OCI-LY3 (cell line): ENCODE measurements at regions not wholly inside any gene's neighbourhood (a gene's known extent, or its start where the extent isn't known, plus 50 kb on each side); places are given as distances from the start of the nearest gene placed in this dataset.

Experiments used
- H2AFZ ChIP-seq: fragments of 200-600, 300-600 bp; shearing (Covaris generic); 2 replicates; pipeline ENCODE4 v1.6.0; 2014; ENCODE audit warnings: antibody characterized with exemption, low read depth, low read length
- H3K27ac ChIP-seq: fragments of 200-600, 300-600 bp; sonication (generic); 2 replicates; pipeline ENCODE4 v1.5.1; 2014; ENCODE audit warnings: mild to moderate bottlenecking, low read length, moderate library complexity, mixed read lengths
- H3K27me3 ChIP-seq: fragments of 200-600, 300-600 bp; sonication (generic); 2 replicates; pipeline ENCODE4 v1.6.1; 2014; ENCODE audit warnings: low read depth, low read length, mixed read lengths
- H3K36me3 ChIP-seq: fragments of 200-600, 300-600 bp; sonication (generic); replicated peaks from 2 replicates; pipeline ENCODE3; 2014; ENCODE audit warnings: low read depth, low read length, mixed read lengths
- H3K4me1 ChIP-seq: fragments of 300-600, 200-600 bp; sonication (generic); 2 replicates; pipeline ENCODE4 v1.6.1; 2014; ENCODE audit warnings: low read length, mixed read lengths
- H3K4me2 ChIP-seq: fragments of 200-600, 300-600 bp; sonication (generic); 2 replicates; pipeline ENCODE4 v1.6.1; 2014; ENCODE audit warnings: low read length, mixed read lengths
- H3K4me3 ChIP-seq: fragments of 300-600, 200-600 bp; sonication (generic); 2 replicates; pipeline ENCODE4 v1.5.1; 2014; ENCODE audit warnings: antibody characterized with exemption, mild to moderate bottlenecking, low read length, moderate library complexity
- H3K79me2 ChIP-seq: fragments of 300-600, 200-600 bp; shearing (Covaris generic); 2 replicates; pipeline ENCODE4 v1.6.1; 2014; ENCODE audit warnings: mild to moderate bottlenecking, low read length, mixed read lengths
- H3K9ac ChIP-seq: fragments of 300-600, 200-600 bp; shearing (Covaris generic); 2 replicates; pipeline ENCODE4 v1.6.0; 2014; ENCODE audit warnings: mild to moderate bottlenecking, low read length, moderate library complexity
- H3K9me3 ChIP-seq: fragments of 200-600, 300-600 bp; shearing (Covaris generic); 2 replicates; pipeline ENCODE4 v1.6.1; 2014; ENCODE audit warnings: low read length, mixed read lengths; ENCODE audit not compliant: insufficient read depth
- H4K20me1 ChIP-seq: fragments of 200-600, 300-600 bp; sonication (generic); 2 replicates; pipeline ENCODE4 v1.6.1; 2016; ENCODE audit warnings: low read length, mixed read lengths; ENCODE audit not compliant: insufficient read depth
- EZH2phosphoT487 ChIP-seq: fragments of 200-600 bp; shearing (Covaris generic); IDR thresholded peaks from 2 replicates; pipeline ENCODE4 v1.6.1; 2018; ENCODE audit warnings: antibody characterized with exemption, mixed run types, low read depth
- TF ChIP-seq, protein P1 (sequence below): fragments of 200-600, 300-600 bp; sonication (generic); IDR thresholded peaks from 2 replicates; pipeline ENCODE4 v1.5.1; 2014; ENCODE audit warnings: antibody characterized with exemption, low read length, low read depth

DNA sequence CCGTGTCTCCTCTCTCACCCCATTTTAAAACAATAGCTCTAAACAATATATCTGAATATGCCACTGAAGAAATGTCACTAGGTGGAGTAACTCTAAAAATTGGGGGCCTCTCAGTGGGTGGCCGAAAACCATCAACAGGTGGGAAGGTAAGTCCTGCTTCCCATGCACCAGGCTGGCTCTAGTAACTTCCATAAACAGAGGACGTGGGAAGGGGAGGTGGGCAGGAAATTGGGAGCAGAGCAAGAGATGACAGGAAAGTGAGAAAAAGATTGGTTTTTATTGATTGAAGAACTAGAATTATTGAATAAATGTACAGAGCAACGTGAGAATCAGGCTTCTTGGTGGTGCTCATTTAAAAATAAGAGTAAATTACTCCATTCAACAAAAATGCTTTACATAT, 170.4 kb downstream of the SOCS6 start:
- Histone ChIP-seq H3K79me2 (no peaks in the 10 kb centered on the region), H4K20me1 (no peaks in the 10 kb centered on the region), H2AFZ (no peak overlapping the region), H3K4me3 (no peak overlapping the region), H3K4me1 (peaks cover 5% of the 10 kb centered on the region; the same call in 1 of the 2 replicates), H3K36me3 (no peaks in the 10 kb centered on the region), H3K27ac (no peak overlapping the region), H3K9ac (no peak overlapping the region), H3K9me3 (no peaks in the 10 kb centered on the region), H3K27me3 (no peaks in the 10 kb centered on the region), H3K4me2 (no peak overlapping the region)
- TF ChIP-seq, protein P1, sequence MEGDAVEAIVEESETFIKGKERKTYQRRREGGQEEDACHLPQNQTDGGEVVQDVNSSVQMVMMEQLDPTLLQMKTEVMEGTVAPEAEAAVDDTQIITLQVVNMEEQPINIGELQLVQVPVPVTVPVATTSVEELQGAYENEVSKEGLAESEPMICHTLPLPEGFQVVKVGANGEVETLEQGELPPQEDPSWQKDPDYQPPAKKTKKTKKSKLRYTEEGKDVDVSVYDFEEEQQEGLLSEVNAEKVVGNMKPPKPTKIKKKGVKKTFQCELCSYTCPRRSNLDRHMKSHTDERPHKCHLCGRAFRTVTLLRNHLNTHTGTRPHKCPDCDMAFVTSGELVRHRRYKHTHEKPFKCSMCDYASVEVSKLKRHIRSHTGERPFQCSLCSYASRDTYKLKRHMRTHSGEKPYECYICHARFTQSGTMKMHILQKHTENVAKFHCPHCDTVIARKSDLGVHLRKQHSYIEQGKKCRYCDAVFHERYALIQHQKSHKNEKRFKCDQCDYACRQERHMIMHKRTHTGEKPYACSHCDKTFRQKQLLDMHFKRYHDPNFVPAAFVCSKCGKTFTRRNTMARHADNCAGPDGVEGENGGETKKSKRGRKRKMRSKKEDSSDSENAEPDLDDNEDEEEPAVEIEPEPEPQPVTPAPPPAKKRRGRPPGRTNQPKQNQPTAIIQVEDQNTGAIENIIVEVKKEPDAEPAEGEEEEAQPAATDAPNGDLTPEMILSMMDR: no peak
- TF ChIP-seq EZH2phosphoT487: no peak

DNA sequence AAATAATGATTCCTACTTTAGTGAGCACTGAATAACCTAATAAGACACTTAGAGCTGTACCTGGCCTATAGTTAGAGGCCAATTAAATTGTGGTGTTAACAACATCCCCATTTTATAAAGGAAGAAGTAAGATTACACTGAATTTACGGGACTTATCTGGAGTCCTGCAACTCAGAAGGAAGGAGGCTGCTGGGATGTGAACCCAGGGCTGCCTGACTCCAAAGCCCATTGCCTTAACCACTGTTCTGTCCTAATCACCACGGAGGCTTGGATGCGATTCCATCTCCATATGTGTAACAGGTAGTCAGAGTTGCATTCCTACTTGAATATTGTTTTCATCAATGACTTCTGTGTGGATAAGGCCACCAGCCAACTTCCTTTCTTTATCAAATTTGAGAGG, 168.9 kb downstream of the SOCS6 start:
- no peak overlapping the region for H3K4me3 ChIP-seq
- H3K9ac ChIP-seq: no peak overlapping the region
- no peaks in the 10 kb centered on the region for H3K27me3 ChIP-seq
- no peaks in the 10 kb centered on the region for H3K36me3 ChIP-seq
- no peak overlapping the region for H3K4me2 ChIP-seq
- peaks cover 5% of the 10 kb centered on the region; the same call in 1 of the 2 replicates for H3K4me1 ChIP-seq
- H3K79me2 ChIP-seq: no peaks in the 10 kb centered on the region
- H2AFZ ChIP-seq: no peak overlapping the region
- H4K20me1 ChIP-seq: no peaks in the 10 kb centered on the region
- H3K9me3 ChIP-seq: no peaks in the 10 kb centered on the region
- no peak overlapping the region for H3K27ac ChIP-seq
- TF ChIP-seq EZH2phosphoT487: no peak
- TF ChIP-seq, protein P1: no peak

DNA sequence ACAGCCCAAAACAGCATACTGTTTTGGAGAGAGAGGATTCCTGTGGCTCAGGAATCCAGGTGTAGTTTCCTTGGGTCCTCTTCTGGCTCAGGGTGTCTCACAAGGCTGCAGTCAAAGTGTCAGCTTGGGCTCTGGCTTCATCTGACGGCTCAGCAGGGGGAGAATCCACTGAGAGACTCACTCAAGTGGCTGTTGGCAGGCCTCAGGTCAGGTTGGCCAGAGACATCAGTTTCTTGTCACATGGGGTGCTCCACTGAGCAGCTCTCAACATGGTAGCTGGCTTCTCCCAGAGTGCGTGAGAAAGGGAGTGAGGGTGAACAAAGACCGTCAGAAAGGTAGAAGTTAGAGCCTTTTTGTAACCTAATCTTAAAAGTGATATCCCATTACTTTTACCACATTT, 168.4 kb downstream of the SOCS6 start:
- H4K20me1 ChIP-seq: no peaks in the 10 kb centered on the region
- H3K4me3 ChIP-seq: no peak overlapping the region
- no peaks in the 10 kb centered on the region for H3K9me3 ChIP-seq
- H3K27me3 ChIP-seq: no peaks in the 10 kb centered on the region
- H2AFZ ChIP-seq: no peak overlapping the region; the same call in 1 of the 2 replicates
- H3K79me2 ChIP-seq: no peaks in the 10 kb centered on the region
- peaks cover 6% of the 10 kb centered on the region; the same call in 1 of the 2 replicates for H3K4me1 ChIP-seq
- no peaks in the 10 kb centered on the region for H3K36me3 ChIP-seq
- TF ChIP-seq, protein P1: no peak
- no peak for TF ChIP-seq EZH2phosphoT487
- H3K9ac ChIP-seq: no peak overlapping the region
- H3K27ac ChIP-seq: no peak overlapping the region
- H3K4me2 ChIP-seq: no peak overlapping the region

DNA sequence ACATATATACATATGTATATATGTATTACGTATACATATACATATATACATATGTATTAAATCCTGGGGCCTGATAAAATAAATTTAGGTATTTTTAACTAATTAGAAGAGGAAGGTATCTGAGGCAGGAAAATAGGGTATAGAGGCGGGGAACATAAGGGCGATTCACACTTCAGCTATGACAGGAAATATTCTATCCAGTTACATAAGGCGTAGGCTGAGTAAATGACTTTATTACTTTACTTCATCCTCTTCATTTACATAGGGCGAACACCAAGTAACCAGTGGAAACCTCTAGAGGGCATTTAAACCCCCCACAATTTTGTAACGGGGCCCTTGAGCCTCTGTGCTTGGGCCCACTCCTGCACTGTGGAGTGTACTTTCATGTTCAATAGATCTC, 167.5 kb downstream of the SOCS6 start:
- Histone ChIP-seq H3K9me3 (no peaks in the 10 kb centered on the region), H3K36me3 (no peaks in the 10 kb centered on the region), H3K4me1 (peaks cover 14% of the 10 kb centered on the region), H3K27me3 (no peaks in the 10 kb centered on the region), H3K27ac (no peak overlapping the region), H4K20me1 (no peaks in the 10 kb centered on the region), H3K4me2 (no peak overlapping the region), H3K79me2 (no peaks in the 10 kb centered on the region), H3K4me3 (no peak overlapping the region), H3K9ac (no peak overlapping the region), H2AFZ (no peak overlapping the region)
- TF ChIP-seq, protein P1: no peak; the same call in 1 of the 2 replicates
- TF ChIP-seq EZH2phosphoT487: no peak
